DOHH2 (cell line): ENCODE measurements at regions not wholly inside any gene's neighbourhood (a gene's known extent, or its start where the extent isn't known, plus 50 kb on each side); places are given as distances from the start of the nearest gene placed in this dataset.

Source experiments
- CTCF ChIP-seq: fragments of 200-600 bp; sonication (generic); IDR thresholded peaks from one replicate; pipeline ENCODE4 v1.5.1; 2014; ENCODE audit warnings: antibody characterized with exemption, mild to moderate bottlenecking, low read depth, low read length; ENCODE audit not compliant: poor library complexity, severe bottlenecking
- EZH2phosphoT487 ChIP-seq: fragments of 200-600 bp; sonication (generic); IDR thresholded peaks from 2 replicates; pipeline ENCODE4 v1.6.1; 2017; ENCODE audit warnings: borderline replicate concordance, mild to moderate bottlenecking, antibody characterized with exemption, low read length, moderate library complexity, mixed read lengths

DNA sequence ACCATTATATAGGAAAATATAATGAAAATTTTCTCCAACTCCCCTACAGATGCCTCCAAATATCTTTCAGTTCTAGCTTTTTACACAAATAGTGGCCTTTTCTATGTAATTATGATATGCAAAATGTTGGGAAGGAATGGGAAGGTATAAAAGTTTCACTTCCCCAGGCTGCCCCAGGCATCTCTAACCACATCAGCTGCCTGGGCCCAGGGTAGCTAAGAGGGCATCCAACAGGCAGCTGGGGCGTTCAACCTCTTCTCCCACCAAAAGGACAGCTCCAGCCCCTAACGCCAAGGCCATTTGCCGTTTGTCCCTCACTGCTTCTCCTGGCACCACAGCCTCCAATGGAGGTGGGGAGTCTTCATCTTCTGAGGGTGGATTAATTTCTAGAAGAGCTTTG, 188.1 kb upstream of the TSC22D2 start:
- no peak for TF ChIP-seq CTCF
- no peak for TF ChIP-seq EZH2phosphoT487
